IMR-90 (cell line): ENCODE measurements at regions not wholly inside any gene's neighbourhood (a gene's known extent, or its start where the extent isn't known, plus 50 kb on each side); places are given as distances from the start of the nearest gene placed in this dataset.

Experiments
- ATAC-seq: fragments of 200-7000 bp; cut with Tn5 transposase; 2 replicates; pipeline ENCODE4 v1.9.1; 2020; ENCODE audit warnings: low read depth, mild to moderate bottlenecking, moderate library complexity
- BruUV-seq: library from RNA; stranded (reverse); fragments of 400-500 nt; replicated peaks from 2 replicates; lab custom pipeline; 2021; lab: Mats Ljungman, UMichigan
- CTCF ChIA-PET: fragments of 300-600 bp; formaldehyde crosslinking; extraction: SDS; loops from one replicate; lab custom pipeline; 2021; ENCODE audit warnings: antibody characterized with exemption; lab: Yijun Ruan, JAX
- POLR2A ChIA-PET: fragments of 300-600 bp; sonication (Branson Sonifier 250); formaldehyde crosslinking; loops from one replicate; lab custom pipeline; 2022; ENCODE audit warnings: antibody characterized with exemption; ENCODE audit not compliant: unreplicated experiment; lab: Charles Lee
- DNase-seq: peaks from one replicate; pipeline ENCODE4 v3.0.0; 2013
- H2AFZ ChIP-seq: replicated peaks from 2 replicates; pipeline ENCODE3; 2013; ENCODE audit warnings: low read length, mild to moderate bottlenecking; ENCODE audit not compliant: poor library complexity
- H2AK5ac ChIP-seq: 2 replicates; pipeline ENCODE4 v1.6.1; 2013; ENCODE audit warnings: low read depth, low read length, inconsistent platforms
- H2AK9ac ChIP-seq: replicated peaks from 2 replicates; pipeline ENCODE3; 2013; ENCODE audit warnings: mild to moderate bottlenecking, low read depth, low read length, moderate library complexity; ENCODE audit not compliant: poor library complexity
- H2BK120ac ChIP-seq: 2 replicates; pipeline ENCODE4 v1.6.1; 2013; ENCODE audit warnings: low read depth, low read length, inconsistent platforms
- H2BK15ac ChIP-seq: 3 replicates; pipeline ENCODE4 v1.6.1; 2013; ENCODE audit warnings: low read depth, low read length, inconsistent platforms
- H2BK20ac ChIP-seq: 2 replicates; pipeline ENCODE4 v1.6.1; 2013; ENCODE audit warnings: low read depth, mild to moderate bottlenecking, inconsistent platforms, low read length, moderate library complexity
- H2BK5ac ChIP-seq: 2 replicates; pipeline ENCODE4 v1.6.1; 2013; ENCODE audit warnings: mild to moderate bottlenecking, low read depth, low read length, inconsistent platforms; ENCODE audit not compliant: poor library complexity, severe bottlenecking
- H3K14ac ChIP-seq: replicated peaks from 2 replicates; pipeline ENCODE4 v1.6.1; 2013; ENCODE audit warnings: low read depth, low read length, inconsistent platforms
- H3K18ac ChIP-seq: 2 replicates; pipeline ENCODE4 v1.6.1; 2013; ENCODE audit warnings: low read depth, low read length, control low read depth
- H3K23ac ChIP-seq: 2 replicates; pipeline ENCODE4 v1.6.1; 2013; ENCODE audit warnings: low read depth, low read length, inconsistent platforms
- H3K27ac ChIP-seq: 2 replicates; pipeline ENCODE4 v1.5.1; 2013; ENCODE audit warnings: mild to moderate bottlenecking, control low read depth, low read length; ENCODE audit not compliant: insufficient read depth
- H3K27me3 ChIP-seq: 2 replicates; pipeline ENCODE4 v1.6.1; 2013; ENCODE audit warnings: low read length; ENCODE audit not compliant: control insufficient read depth, insufficient read depth
- H3K36me3 ChIP-seq: 2 replicates; pipeline ENCODE4 v1.6.1; 2013; ENCODE audit warnings: low read length, mixed read lengths; ENCODE audit not compliant: control insufficient read depth, insufficient read depth
- H3K4ac ChIP-seq: 2 replicates; pipeline ENCODE4 v1.6.1; 2013; ENCODE audit warnings: low read depth, low read length, inconsistent platforms
- H3K4me1 ChIP-seq: 2 replicates; pipeline ENCODE4 v1.6.1; 2013; ENCODE audit warnings: low read length, mixed read lengths; ENCODE audit not compliant: control insufficient read depth, insufficient read depth
- H3K4me2 ChIP-seq: 2 replicates; pipeline ENCODE4 v1.6.1; 2013; ENCODE audit warnings: low read depth, mild to moderate bottlenecking, control low read depth, low read length, moderate library complexity
- H3K4me3 ChIP-seq: 2 replicates; pipeline ENCODE4 v1.5.1; 2013; ENCODE audit warnings: low read depth, mild to moderate bottlenecking, control low read depth, low read length, moderate library complexity; ENCODE audit not compliant: insufficient read depth
- H3K56ac ChIP-seq: 2 replicates; pipeline ENCODE4 v1.6.1; 2013; ENCODE audit warnings: low read length, inconsistent platforms; ENCODE audit not compliant: insufficient read depth; ENCODE audit errors: extremely low read depth
- H3K79me1 ChIP-seq, 2 experiments: 2 replicates each; pipeline ENCODE4 v1.6.1; 2013; ENCODE audit warnings: low read length in 2 of 2, inconsistent platforms in 1 of 2, low read depth in 1 of 2
- H3K9ac ChIP-seq: 2 replicates; pipeline ENCODE4 v1.6.1; 2013; ENCODE audit warnings: low read depth, low read length, control low read depth
- H3K9me1 ChIP-seq: 2 replicates; pipeline ENCODE4 v1.6.1; 2013; ENCODE audit warnings: low read length, inconsistent platforms; ENCODE audit not compliant: insufficient read depth
- H3K9me3 ChIP-seq: 2 replicates; pipeline ENCODE4 v1.6.1; 2013; ENCODE audit warnings: low read length; ENCODE audit not compliant: control insufficient read depth, insufficient read depth
- H4K20me1 ChIP-seq: 2 replicates; pipeline ENCODE4 v1.6.1; 2013; ENCODE audit warnings: low read length, inconsistent platforms; ENCODE audit not compliant: insufficient read depth
- H4K5ac ChIP-seq: 2 replicates; pipeline ENCODE4 v1.6.1; 2013; ENCODE audit warnings: mild to moderate bottlenecking, low read depth, low read length, control low read depth
- H4K8ac ChIP-seq, 2 experiments: 2 replicates each; pipeline ENCODE4 v1.6.1; 2013; ENCODE audit warnings: low read depth in 2 of 2, low read length in 2 of 2, control low read depth in 1 of 2, inconsistent platforms in 1 of 2
- H4K91ac ChIP-seq: 2 replicates; pipeline ENCODE4 v1.6.1; 2013; ENCODE audit warnings: low read depth, low read length, inconsistent platforms; ENCODE audit not compliant: insufficient read depth
- BHLHE40 ChIP-seq: fragments of 150-350 bp; IDR thresholded peaks from 2 replicates; pipeline ENCODE4 v1.6.1; 2016; ENCODE audit warnings: mild to moderate bottlenecking, low read depth, low read length
- CEBPB ChIP-seq: IDR thresholded peaks from 2 replicates; pipeline ENCODE4 v1.6.1; 2012; ENCODE audit warnings: low read depth, low read length, improper control_type of control experiment
- CHD1 ChIP-seq: IDR thresholded peaks from 2 replicates; pipeline ENCODE4 v1.6.1; 2012; ENCODE audit warnings: low read depth, low read length, improper control_type of control experiment
- CTCF ChIP-seq: conservative IDR thresholded peaks from 2 replicates; pipeline ENCODE4 v1.5.1; 2012; ENCODE audit warnings: mild to moderate bottlenecking, low read depth, low read length, improper control_type of control experiment
- ELK1 ChIP-seq: fragments of 150-350 bp; IDR thresholded peaks from 2 replicates; pipeline ENCODE4 v1.6.1; 2016; ENCODE audit warnings: low read depth, mild to moderate bottlenecking, low read length, moderate library complexity, borderline replicate concordance
- FOS ChIP-seq: fragments of 150-350 bp; IDR thresholded peaks from 2 replicates; pipeline ENCODE4 v1.6.1; 2016; ENCODE audit warnings: low read depth, low read length
- MAFK ChIP-seq: IDR thresholded peaks from 2 replicates; pipeline ENCODE4 v1.6.1; 2012; ENCODE audit warnings: low read depth, low read length, improper control_type of control experiment
- POLR2A ChIP-seq: IDR thresholded peaks from 2 replicates; pipeline ENCODE4 v1.6.1; 2012; ENCODE audit warnings: mild to moderate bottlenecking, low read depth, low read length
- SMC3 ChIP-seq: fragments of 150-350 bp; IDR thresholded peaks from 2 replicates; pipeline ENCODE4 v1.6.1; 2016; ENCODE audit warnings: low read depth, mild to moderate bottlenecking, antibody characterized with exemption, low read length, moderate library complexity
- USF2 ChIP-seq: fragments of 150-350 bp; IDR thresholded peaks from 2 replicates; pipeline ENCODE4 v1.6.1; 2017; ENCODE audit warnings: mild to moderate bottlenecking, antibody characterized with exemption, low read length, low read depth
- WGBS, 2 experiments: methylation state at CpG; one replicate each; pipeline versions ENCODE4 v1.1.5 to v1.1.7; 2013; ENCODE audit warnings: missing lambda C conversion rate in 2 of 2; ENCODE audit not compliant: insufficient read length in 1 of 2; ENCODE audit errors: extremely low coverage in 2 of 2; 5-methylcytosine and 5-hydroxymethylcytosine counted together
- dilution Hi-C: fragments of 300-500 bp; cut with HindIII; formaldehyde crosslinking; loops from one replicate; pipeline ENCODE4 v1.14.3; 2018; ENCODE audit warnings: low sequenced_read_pairs; ENCODE audit not compliant: unreplicated experiment
- in situ Hi-C: fragments of 300-500 bp; cut with MboI; formaldehyde crosslinking; loops from 3 replicates; pipeline ENCODE4 v1.14.3; 2019; ENCODE audit warnings: low sequenced_read_pairs, inconsistent platforms, mixed read lengths
- intact Hi-C: fragments of 100-400 bp; cut with micrococcal nuclease; formaldehyde crosslinking; loops from 2 replicates; pipeline ENCODE4 v1.10.0; 2022

- ATAC-seq (no peak), DNase-seq (no peak)
- Histone ChIP-seq H4K91ac (no peak overlapping the region), H2BK5ac (no peak overlapping the region), H3K27me3 (no peaks in the 10 kb centered on the region), H3K4me3 (no peak overlapping the region), H3K4me2 (no peak overlapping the region), H3K4ac (0 out of 2 replicates have a peak overlapping the region, but pooled peaks have one; percentile 45), H2BK20ac (no peak overlapping the region; the same call in 1 of the 2 replicates), H3K27ac (no peak overlapping the region), H2BK120ac (no peak overlapping the region), H3K9ac (no peak overlapping the region), H3K56ac (no peak overlapping the region), H2AK9ac (no peak overlapping the region), H3K9me1 (no peaks in the 10 kb centered on the region), H3K9me3 (no peaks in the 10 kb centered on the region), H4K8ac (no peak overlapping the region), H3K18ac (no peak overlapping the region), H3K4me1 (no peaks in the 10 kb centered on the region; the same call in 1 of the 2 replicates), H4K20me1 (no peaks in the 10 kb centered on the region), H3K14ac (no peak overlapping the region), H2BK15ac (no peak overlapping the region), H3K36me3 (no peaks in the 10 kb centered on the region), H4K5ac (no peak overlapping the region), H2AFZ (no peak overlapping the region), H2AK5ac (no peak overlapping the region), H3K79me1 (peaks cover 0 to 3% of the 10 kb centered on the region in 2 experiments; a peak in 2 of 4 replicates), H3K23ac (no peak overlapping the region)
- TF ChIP-seq CEBPB, result no peak
- no peak for TF ChIP-seq USF2
- TF ChIP-seq FOS, result no peak
- no peak for TF ChIP-seq BHLHE40
- no peak for TF ChIP-seq POLR2A
- no peak for TF ChIP-seq CHD1
- no peak for TF ChIP-seq MAFK
- TF ChIP-seq CTCF, result no peak
- no peak for TF ChIP-seq ELK1
- no peak for TF ChIP-seq SMC3
- CTCF ChIA-PET, result no interaction called here
- BruUV-seq, result no TSS peak
- POLR2A ChIA-PET, result no interaction called here
- intact Hi-C loops, result no loop called here
- in situ Hi-C loops, result no loop called here
- WGBS, 2 experiments, result no CpG with 5 or more reads among the region's 8 CpGs
- dilution Hi-C loops, result no loop called here
These were observed 75.1 kb downstream of the INHBA start for GRCh38 chr7:41627645-41628298.
